CD4-positive, alpha-beta T cell treated with Interleukin-15 for 4 hours (primary cell): ENCODE measurements at regions not wholly inside any gene's neighbourhood (a gene's known extent, or its start where the extent isn't known, plus 50 kb on each side); places are given as distances from the start of the nearest gene placed in this dataset.

Source experiments
- DNase-seq: peaks from one replicate; pipeline ENCODE4 v3.0.0-alpha.2; 2020; ENCODE audit warnings: low spot score

GRCh38 chr14:85974602-85975001 lies 444.7 kb downstream of the FLRT2 start:
- DNase-seq = no peak

- no peak for DNase-seq
Measured at GRCh38 chr14:85963486-85963885, 433.5 kb downstream of the FLRT2 start.

DNA sequence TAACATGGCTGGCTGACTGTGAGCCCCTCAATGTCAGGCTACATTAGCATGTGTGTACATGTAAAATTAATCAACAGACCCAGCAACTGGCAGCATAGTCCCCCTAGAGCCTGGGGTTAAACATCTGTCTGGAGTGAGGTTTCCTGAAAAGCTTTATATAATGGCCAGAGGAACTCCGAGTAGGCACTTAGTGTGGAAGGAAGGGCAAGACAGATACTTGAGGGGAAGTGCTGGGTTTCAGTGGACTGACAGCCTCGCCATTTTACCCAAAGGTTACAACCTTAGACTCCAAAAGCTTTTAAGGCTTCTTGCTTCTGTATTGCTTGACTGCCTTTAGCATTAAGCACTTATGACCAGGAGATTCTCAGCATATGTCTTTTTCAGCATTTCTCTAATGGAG lies 430.8 kb downstream of the FLRT2 start:
- DNase-seq = no peak

DNA sequence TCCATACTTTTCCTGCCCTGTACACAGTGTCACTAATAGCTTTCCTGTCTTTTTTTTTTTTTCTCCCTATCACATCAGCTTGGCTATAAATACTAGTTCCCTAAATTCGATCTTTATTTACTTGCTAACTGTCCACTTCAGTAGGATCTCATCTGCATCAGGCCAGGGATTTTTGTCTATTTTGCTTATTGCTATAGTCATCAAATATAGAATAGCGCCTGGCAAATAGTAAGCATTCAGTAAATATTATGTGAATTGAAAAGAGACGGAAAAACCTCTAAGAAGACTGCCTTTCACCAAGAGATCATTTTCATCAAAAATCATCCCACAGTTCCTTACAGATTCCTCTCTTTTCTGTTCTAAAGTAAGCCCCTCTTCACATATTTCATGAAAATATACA lies 429.1 kb downstream of the FLRT2 start:
- no peak for DNase-seq

DNA sequence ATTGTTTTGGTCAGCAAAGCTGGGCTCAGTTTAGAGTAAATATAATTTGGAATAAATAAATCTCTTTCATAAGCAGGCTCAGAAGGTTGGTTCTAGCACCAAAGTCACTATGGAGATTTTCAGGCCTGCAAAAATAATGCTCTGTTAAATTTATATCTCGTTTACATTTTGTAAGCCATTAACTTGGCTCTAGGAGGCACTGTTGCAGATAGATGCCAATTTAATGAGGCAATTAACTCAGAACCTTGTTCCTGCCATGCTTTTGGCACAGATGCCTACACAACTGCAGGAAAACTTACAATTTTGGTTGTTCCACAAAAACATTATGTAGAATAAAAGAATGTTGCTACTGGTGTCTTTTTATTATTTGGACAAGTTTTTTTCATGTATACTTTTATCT lies 428.1 kb downstream of the FLRT2 start:
- no peak for DNase-seq

DNA sequence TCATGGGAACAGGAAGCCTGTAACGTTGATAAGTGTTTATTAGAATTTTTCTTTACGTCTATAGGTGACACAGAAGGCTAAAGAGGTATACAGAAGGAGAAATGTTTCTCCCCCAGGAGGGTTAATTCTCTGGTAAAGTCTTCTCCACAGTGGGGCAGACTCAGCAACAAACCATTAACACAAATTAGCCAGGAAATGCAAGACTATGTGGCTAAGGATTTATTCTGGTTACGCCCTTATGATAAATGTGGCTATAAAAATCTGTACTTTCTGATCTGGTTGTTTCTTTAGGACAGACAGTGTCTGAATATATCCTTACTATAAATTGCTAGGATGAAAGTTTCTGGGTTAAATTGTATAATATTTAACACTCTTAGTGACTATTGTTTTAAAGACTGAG lies 423.3 kb downstream of the FLRT2 start:
- DNase-seq = no peak

GRCh38 chr14:85948153-85948552 lies 418.2 kb downstream of the FLRT2 start:
- no peak for DNase-seq

DNA sequence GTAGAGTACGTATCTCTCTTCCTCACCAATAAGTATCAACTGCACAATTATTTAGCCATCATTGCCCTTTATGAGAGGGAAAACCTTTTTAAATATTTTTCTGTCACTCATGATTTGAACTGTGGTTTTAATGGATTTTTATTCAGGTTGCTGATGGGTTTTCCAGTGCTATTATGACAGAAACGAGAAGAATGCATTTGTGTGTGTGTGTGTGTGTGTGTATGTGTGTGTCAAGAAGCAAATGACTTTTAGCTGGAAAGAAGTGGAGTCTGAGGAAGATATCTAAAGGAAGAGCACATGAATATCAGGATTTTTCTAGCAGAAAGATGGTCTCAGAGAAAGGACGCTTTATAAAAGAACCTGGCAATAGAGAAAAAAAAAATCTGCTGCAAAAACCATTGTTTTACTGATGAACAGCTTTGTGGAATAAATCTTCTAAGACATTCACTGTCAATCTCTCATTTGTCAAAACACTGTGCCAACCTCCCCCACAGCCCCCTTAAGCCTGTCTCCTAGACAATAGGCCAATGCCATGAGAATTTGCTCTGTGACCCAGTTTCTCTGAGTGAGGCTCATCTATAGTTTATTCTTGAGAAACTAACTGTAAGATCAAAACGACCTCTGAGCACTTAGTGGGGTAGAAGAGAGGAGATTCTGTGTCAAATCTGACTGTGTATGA lies 417.7 kb downstream of the FLRT2 start:
- DNase-seq = no peak

DNA sequence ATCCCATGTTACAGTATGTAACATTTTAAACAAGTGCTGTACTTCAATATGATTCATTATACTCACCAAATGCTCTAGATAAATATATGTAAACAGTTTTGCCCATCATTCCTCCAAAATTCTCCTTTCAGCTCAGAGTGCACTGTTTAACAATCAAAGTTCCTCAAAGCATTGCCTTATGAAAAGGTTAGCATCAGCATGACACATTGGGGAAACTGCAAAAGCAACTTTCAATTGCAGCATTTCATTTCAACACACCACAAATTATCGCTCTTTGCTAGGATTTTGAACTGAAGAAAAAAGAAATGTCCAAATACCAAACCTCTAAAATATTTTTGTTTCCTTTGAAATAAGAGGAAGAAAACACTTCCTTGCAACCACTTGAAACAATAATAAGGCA lies 413.2 kb downstream of the FLRT2 start:
- DNase-seq = no peak

- DNase-seq = peak; percentile 37
Measured at GRCh38 chr14:85934886-85935254, 404.9 kb downstream of the FLRT2 start.

- peak; percentile 88 for DNase-seq
Measured at GRCh38 chr14:85934123-85934885, 404.4 kb downstream of the FLRT2 start.

DNA sequence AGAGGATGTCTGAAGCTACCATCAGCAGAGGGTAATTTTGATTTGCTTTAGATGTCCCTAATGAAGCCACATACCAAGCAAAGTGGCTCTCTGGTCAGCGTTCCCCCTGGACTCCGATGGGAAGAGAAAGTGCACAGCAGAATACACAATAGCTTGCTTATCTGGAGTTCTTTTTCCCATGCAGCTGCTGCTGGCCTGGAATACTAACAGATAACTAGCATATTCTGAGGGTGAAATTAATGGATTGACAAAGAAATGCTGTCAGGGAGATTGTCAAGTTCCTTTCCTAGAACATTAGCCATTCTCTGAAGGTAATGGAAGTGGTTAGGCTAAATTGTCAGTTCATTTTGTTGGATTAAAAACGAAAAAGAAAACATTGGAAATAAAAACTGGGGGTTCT lies 391.3 kb downstream of the FLRT2 start:
- DNase-seq = no peak

- no peak for DNase-seq
Measured at GRCh38 chr14:85917716-85918115, 387.8 kb downstream of the FLRT2 start.

DNA sequence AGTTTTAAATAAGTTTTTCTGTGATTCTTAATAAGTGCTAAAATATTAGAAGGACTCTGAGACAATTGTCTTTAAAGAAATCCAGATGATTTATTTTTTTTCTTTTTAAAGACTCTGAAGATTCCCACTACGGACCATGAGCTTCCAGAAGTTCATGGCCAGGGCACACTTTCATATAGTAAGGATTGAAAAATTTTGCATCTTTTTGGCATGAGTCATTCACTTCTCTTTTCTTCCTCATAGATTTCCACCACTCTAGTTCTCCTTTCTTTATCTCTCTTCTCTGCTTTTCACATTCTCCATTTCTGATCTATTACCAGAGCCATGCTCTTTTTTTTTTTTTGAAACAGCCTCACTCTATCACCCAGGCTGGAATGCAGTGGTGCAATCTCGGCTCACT lies 385.8 kb downstream of the FLRT2 start:
- DNase-seq = no peak

DNA sequence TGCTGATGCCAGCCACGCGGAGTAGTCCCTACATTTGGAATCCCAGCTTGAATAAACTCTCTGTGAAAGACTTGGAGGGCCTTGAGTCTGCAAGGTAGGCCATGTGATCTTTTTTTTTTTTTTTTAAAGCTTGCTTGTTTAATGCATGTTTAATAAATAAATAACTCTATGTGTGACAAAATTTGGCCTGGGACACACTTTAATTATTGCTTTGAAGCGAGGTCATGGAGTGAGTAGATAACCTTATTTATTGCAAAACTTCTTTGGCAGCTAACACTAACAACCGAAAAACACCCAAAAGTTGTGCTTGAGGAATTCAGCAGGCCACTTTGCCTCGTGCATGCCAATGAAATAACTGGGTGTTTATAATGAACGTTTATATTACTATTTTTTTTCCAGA lies 382.2 kb downstream of the FLRT2 start:
- DNase-seq = no peak

DNA sequence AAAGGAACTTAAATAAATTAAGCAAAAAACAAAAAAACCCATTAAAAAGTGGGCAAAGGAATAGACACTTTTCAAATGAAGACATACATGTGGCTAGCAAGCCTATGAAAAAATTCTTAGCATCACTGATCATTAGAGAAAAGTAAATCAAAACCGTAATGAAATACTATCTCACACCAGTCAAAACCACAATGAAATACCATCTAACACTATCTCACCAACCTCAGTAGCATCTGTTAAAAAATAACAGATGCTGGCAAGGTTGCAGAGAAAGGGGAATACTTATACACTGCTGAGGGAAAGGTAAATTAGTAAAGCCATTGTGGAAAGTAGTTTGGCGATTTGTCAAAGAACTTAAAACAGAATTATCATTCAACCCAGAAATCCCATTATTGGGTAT lies 381.1 kb downstream of the FLRT2 start:
- DNase-seq = no peak

DNA sequence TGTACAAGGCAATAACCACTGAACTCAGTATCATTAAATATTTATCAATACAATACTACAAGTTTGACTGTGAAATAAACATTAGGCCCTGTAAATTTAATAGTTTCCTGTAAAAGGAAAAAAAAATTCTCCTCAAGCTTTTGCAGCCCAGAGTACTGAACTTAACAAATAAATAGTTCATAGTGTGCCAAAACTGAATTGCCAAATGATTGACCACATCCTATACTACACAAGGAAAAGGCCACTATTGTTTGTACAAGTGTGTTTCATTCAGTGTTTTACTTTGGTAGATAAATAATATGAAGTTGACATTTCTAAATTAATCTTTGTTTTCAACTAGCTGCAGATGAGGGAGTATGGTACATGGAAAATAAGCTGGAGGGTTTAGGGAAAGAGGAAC lies 379.6 kb downstream of the FLRT2 start:
- DNase-seq = no peak

DNA sequence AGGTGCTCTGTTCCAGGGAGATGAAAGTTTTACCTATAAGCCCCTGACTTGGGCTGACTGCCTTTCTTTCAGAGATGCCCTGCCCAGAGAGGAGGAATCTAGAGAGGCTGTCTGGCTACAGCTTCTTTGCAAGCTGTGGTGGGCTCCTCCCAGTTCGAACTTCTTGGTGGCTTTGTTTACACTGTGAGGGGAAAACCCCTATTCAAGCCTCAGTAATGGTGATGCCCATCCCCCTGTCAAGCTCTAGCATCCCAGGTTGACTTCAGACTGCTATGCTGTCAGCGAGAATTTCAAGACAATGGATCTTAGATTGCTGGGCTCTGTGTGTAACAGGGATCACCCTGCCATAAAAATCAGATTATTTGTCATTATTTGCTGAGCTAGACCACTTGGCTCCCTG lies 377.6 kb downstream of the FLRT2 start:
- no peak for DNase-seq

- no peak for DNase-seq
Measured at GRCh38 chr14:85897808-85898207, 367.9 kb downstream of the FLRT2 start.

- no peak for DNase-seq
Measured at GRCh38 chr14:85895603-85896002, 365.7 kb downstream of the FLRT2 start.

DNA sequence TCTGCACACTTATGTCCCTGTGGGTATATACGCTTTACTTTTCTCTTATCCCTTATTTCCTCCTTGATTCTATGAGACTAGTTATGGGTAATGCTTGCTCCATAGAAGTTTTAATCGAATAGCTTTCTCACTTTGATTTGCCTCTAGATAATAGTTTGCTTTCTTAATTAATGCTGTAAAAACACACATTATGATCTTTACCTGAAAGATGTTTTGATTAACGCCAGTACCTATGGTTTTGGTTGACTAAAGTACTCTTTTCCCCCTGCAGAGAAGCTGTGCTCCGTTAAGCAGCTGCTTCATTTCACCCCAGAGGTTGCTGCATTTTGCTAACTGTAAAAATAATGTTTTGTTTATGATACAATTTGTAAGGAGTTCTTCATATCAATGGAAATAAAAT lies 362.3 kb downstream of the FLRT2 start:
- DNase-seq = no peak

DNA sequence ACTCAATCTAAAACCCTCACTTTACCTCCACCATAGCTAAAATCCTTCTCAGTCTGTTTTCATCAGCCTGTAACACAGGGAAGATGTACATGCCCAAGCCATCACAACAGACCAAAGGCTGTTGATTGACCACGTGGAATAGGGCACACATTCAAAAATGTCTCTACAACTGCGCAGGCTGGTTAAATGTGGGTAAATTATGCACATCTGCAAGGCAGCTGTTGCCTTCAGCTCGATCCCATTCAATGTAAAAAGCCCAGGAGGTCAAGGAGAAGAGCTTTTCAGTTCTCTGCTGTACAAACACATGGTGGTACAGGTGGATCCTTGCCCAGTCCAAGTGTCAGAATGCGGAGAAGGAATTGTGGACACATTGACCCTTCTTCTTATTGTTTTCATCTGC lies 354.0 kb downstream of the FLRT2 start:
- no peak for DNase-seq

DNA sequence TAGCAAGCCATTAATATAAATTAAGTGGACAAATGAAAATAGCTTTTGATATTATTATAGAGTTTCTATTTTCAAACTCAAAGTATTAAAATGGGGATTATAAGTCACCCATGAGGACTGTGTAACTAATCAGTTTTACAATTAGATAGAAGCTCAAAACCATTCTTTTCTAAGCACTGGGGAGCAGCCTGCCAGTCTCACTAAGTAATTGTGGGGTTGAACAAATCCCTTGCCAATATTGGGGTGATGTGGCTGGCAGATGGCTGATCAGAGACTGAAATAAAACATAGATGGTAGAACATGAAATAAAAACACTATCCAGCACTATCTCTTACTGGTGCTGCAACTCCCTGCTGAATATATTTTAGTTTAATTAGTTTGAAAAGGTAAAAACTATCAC lies 353.2 kb downstream of the FLRT2 start:
- no peak for DNase-seq

DNA sequence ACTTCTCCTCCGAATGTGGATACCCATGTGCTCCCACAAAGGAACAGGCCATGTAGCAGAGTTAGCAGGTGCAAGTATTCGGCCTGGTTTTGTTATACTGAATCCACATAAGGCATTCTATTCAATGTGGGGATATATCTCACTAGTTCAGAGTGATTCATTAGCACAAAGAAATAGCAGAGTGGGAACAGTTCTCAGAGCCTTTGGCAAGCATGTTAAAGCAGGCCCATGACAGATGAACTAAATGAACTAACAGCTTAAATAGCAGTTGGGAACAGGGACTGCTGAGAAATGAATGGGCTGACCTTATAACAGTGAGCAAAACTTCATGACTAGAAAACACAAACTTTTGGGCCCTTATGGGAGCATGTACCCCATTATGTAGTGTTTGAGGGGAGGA lies 352.0 kb downstream of the FLRT2 start:
- DNase-seq = no peak
